BJ (cell line): ENCODE measurements at regions not wholly inside any gene's neighbourhood (a gene's known extent, or its start where the extent isn't known, plus 50 kb on each side); places are given as distances from the start of the nearest gene placed in this dataset.

Experiments
- CTCF ChIA-PET: fragments of 350-600 bp; formaldehyde crosslinking; extraction: SDS; loops from one replicate; lab custom pipeline; 2021; ENCODE audit warnings: antibody characterized with exemption, inconsistent platforms; lab: Yijun Ruan, JAX
- POLR2A ChIA-PET: fragments of 300-600 bp; sonication (Branson Sonifier 250); formaldehyde crosslinking; extraction: SDS; loops from one replicate; lab custom pipeline; 2021; ENCODE audit warnings: antibody characterized with exemption; lab: Charles Lee
- DNase-seq: peaks from one replicate; pipeline ENCODE4 v3.0.0-alpha.2; 2011; ENCODE audit warnings: low read depth
- H3K27me3 ChIP-seq: 2 replicates; pipeline ENCODE4 v1.6.0; 2011; ENCODE audit warnings: low read length; ENCODE audit not compliant: control insufficient read depth, insufficient read depth
- H3K36me3 ChIP-seq: 2 replicates; pipeline ENCODE4 v1.5.1; 2011; ENCODE audit warnings: low read length; ENCODE audit not compliant: control insufficient read depth, insufficient read depth
- H3K4me3 ChIP-seq: 2 replicates; pipeline ENCODE4 v1.5.1; 2011; ENCODE audit warnings: low read depth, mild to moderate bottlenecking, control low read depth, low read length
- TF ChIP-seq, protein P1 (sequence below): IDR thresholded peaks from 2 replicates; pipeline ENCODE4 v1.5.1; 2011; ENCODE audit warnings: low read depth, mild to moderate bottlenecking, control low read depth, inconsistent platforms, low read length, moderate library complexity; ENCODE audit not compliant: insufficient read depth

DNA sequence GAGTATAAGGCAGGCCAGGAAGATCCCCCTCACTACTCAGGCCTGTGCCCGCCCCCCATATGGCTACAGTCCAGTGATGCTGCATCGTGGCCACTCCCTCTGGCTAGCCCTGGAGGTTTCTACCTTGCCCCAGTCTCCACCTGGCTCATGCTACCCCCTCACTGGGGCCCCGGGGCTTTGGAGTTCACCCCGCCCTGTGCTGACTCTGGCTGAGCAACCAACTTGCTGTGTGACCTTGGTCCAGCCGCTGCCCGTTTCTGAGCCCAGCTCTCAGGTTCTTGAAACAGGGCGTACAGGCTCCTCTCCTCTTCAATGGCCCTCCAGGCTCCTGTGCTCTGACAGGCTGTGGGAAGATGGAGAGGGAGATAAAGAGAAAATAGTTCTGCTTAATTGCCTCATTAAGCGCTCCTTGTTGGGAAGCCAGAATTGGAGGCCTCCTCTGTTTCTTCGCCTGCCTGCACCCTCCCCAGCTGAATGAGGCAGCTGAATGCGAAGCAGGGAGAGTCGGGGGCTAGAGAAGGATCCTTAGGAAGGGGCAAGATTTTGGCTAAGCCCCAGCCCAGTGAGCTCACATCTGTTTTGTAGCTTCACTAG is 138.2 kb upstream of the NCOR2 start:
- TF ChIP-seq, protein P1, sequence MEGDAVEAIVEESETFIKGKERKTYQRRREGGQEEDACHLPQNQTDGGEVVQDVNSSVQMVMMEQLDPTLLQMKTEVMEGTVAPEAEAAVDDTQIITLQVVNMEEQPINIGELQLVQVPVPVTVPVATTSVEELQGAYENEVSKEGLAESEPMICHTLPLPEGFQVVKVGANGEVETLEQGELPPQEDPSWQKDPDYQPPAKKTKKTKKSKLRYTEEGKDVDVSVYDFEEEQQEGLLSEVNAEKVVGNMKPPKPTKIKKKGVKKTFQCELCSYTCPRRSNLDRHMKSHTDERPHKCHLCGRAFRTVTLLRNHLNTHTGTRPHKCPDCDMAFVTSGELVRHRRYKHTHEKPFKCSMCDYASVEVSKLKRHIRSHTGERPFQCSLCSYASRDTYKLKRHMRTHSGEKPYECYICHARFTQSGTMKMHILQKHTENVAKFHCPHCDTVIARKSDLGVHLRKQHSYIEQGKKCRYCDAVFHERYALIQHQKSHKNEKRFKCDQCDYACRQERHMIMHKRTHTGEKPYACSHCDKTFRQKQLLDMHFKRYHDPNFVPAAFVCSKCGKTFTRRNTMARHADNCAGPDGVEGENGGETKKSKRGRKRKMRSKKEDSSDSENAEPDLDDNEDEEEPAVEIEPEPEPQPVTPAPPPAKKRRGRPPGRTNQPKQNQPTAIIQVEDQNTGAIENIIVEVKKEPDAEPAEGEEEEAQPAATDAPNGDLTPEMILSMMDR, result no peak
- ChIA-PET CTCF (interaction anchor here (1.0 kb wide), 1 partner anchor 59 kb away, joined by 4 read pairs; no protein-coding TSS in a partner anchor), POLR2A (no interaction called here)
- no peak for DNase-seq
- no peaks in the 10 kb centered on the region; the same call in none of the 2 replicates for H3K27me3 ChIP-seq
- no peak overlapping the region for H3K4me3 ChIP-seq
- no peaks in the 10 kb centered on the region for H3K36me3 ChIP-seq

- POLR2A ChIA-PET, result no interaction called here
- CTCF ChIA-PET, result interaction anchor here (0.6 to 1.3 kb wide), 2 partner anchors 134 to 275 kb away, joined by 3 read pairs; no protein-coding TSS in a partner anchor
- Histone ChIP-seq H3K36me3 (no peaks in the 10 kb centered on the region), H3K4me3 (no peak overlapping the region), H3K27me3 (peaks cover under 1% of the 10 kb centered on the region)
- TF ChIP-seq, protein P1, result no peak
- DNase-seq, result no peak
Observed at GRCh38 chr12:124704619-124705018, 137.2 kb upstream of the NCOR2 start.

GRCh38 chr12:124703856-124704255 is 136.4 kb upstream of the NCOR2 start:
- DNase-seq, result no peak
- POLR2A ChIA-PET, result no interaction called here
- TF ChIP-seq, protein P1, result no peak

GRCh38 chr12:124702736-124703135 is 135.3 kb upstream of the NCOR2 start:
- Histone ChIP-seq H3K4me3 (no peak overlapping the region), H3K36me3 (no peaks in the 10 kb centered on the region), H3K27me3 (peaks cover 4% of the 10 kb centered on the region)
- DNase-seq, result no peak
- TF ChIP-seq, protein P1, result no peak
- POLR2A ChIA-PET, result no interaction called here
- CTCF ChIA-PET, result interaction anchor here (1.7 kb wide), 1 partner anchor 62 kb away, joined by 7 read pairs; no protein-coding TSS in a partner anchor

More at GRCh38 chr12:124703856-124704255, 136.4 kb upstream of the NCOR2 start:
- CTCF ChIA-PET, result interaction anchor here (0.6 to 1.7 kb wide), 3 partner anchors 61 to 274 kb away, joined by 3 to 7 read pairs (median 3); no protein-coding TSS in a partner anchor
- Histone ChIP-seq H3K27me3 (peaks cover 4% of the 10 kb centered on the region), H3K4me3 (no peak overlapping the region), H3K36me3 (no peaks in the 10 kb centered on the region)

DNA sequence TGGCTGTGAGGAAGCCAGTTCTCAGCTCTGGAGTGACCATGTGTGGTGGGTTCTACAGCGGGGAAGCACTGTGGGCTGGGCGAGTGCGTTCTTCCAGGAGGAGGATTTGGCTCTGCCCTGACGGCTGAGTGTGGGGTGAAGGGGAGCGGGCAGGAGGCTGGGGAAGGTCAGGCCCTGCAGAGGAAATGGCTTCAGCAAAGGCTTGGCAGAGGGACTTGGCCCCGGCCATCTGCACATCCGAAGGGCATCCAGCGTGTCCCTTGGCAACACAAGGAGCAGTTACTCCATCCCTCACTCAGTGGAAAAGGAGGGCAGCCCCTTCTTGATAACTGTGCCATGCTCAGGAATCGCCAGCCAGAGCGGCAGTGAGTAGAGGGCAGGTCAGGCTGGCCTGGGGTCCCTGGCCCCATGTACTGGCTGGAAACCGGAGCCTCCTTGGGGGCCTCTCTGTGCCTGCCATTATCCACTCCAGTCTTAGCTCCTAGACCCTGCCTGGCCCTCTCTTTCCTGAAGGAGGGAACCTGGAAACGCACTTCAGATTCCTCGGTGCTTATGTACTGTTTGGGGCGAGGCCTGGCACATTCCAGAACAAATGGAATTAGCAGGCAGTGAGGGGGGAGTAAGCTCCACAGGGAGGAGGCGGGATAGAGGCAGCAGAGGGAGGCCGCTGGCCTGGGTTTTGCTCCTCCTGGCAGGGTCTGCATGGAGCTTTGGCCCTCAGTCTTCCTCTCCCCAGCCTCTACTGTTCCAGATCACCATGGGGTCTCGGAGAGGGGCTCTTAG is 133.6 kb upstream of the NCOR2 start:
- POLR2A ChIA-PET, result interaction anchor here (0.7 kb wide), 1 partner anchor 15 kb away, joined by 3 read pairs; no protein-coding TSS in a partner anchor
- H3K4me3 ChIP-seq, result no peak overlapping the region
- peaks cover 4% of the 10 kb centered on the region; the same call in 1 of the 2 replicates for H3K27me3 ChIP-seq
- no peak for DNase-seq
- TF ChIP-seq, protein P1, result no peak
- H3K36me3 ChIP-seq, result no peaks in the 10 kb centered on the region
- CTCF ChIA-PET, result interaction anchor here (0.7 to 1.8 kb wide), 5 partner anchors 9 to 133 kb away, joined by 3 to 6 read pairs (median 3); partner anchors contain the start of gene NCOR2
